Smooth muscle cell (in vitro differentiated cells): ENCODE measurements at regions not wholly inside any gene's neighbourhood (a gene's known extent, or its start where the extent isn't known, plus 50 kb on each side); places are given as distances from the start of the nearest gene placed in this dataset.

ENCODE experiments used
- DNase-seq: peaks from one replicate; lab custom pipeline; 2025; ENCODE audit not compliant: unreplicated experiment; lab: John Stamatoyannopoulos, UW
- H2AFZ ChIP-seq: fragments of 200-600 bp; sonication (generic); 2 replicates; pipeline ENCODE4 v1.6.0; 2016; ENCODE audit warnings: antibody characterized with exemption, low read depth, mild to moderate bottlenecking
- H3F3A ChIP-seq: fragments of 200-600 bp; sonication (generic); 2 replicates; pipeline ENCODE4 v1.6.0; 2017; ENCODE audit warnings: antibody characterized with exemption, low read depth
- H3K27ac ChIP-seq: fragments of 200-600 bp; sonication (generic); 2 replicates; pipeline ENCODE4 v1.5.1; 2016; ENCODE audit warnings: low read depth, mild to moderate bottlenecking
- H3K27me3 ChIP-seq: fragments of 200-600 bp; sonication (generic); 2 replicates; pipeline ENCODE4 v1.6.1; 2016; ENCODE audit warnings: low read depth, mild to moderate bottlenecking
- H3K36me3 ChIP-seq: fragments of 200-600 bp; sonication (generic); 2 replicates; pipeline ENCODE4 v1.5.1; 2016; ENCODE audit warnings: low read depth
- H3K4me1 ChIP-seq: fragments of 200-600 bp; sonication (generic); 2 replicates; pipeline ENCODE4 v1.5.1; 2016; ENCODE audit warnings: low read depth
- H3K4me2 ChIP-seq: fragments of 200-600 bp; sonication (generic); 2 replicates; pipeline ENCODE4 v1.6.0; 2016; ENCODE audit warnings: mild to moderate bottlenecking
- H3K4me3 ChIP-seq: fragments of 200-600 bp; sonication (generic); 2 replicates; pipeline ENCODE4 v1.5.1; 2016; ENCODE audit warnings: mild to moderate bottlenecking
- H3K79me2 ChIP-seq: fragments of 200-600 bp; sonication (generic); 2 replicates; pipeline ENCODE4 v1.6.0; 2016; ENCODE audit warnings: low read depth, mild to moderate bottlenecking
- H3K9ac ChIP-seq: fragments of 200-600 bp; sonication (generic); 2 replicates; pipeline ENCODE4 v1.6.0; 2016; ENCODE audit warnings: low read depth
- H3K9me3 ChIP-seq: fragments of 200-600 bp; sonication (generic); replicated peaks from 2 replicates; pipeline ENCODE4 v1.5.1; 2016; ENCODE audit warnings: low read depth
- H4K20me1 ChIP-seq: fragments of 200-600 bp; sonication (generic); 2 replicates; pipeline ENCODE4 v1.6.0; 2016; ENCODE audit warnings: low read depth
- WGBS: methylation state at CpG from one replicate; pipeline ENCODE4 v1.1.7; 2016; ENCODE audit warnings: low lambda C conversion rate; 5-methylcytosine and 5-hydroxymethylcytosine counted together
- TF ChIP-seq, protein P1 (sequence below): fragments of 200-600 bp; sonication (generic); IDR thresholded peaks from 2 replicates; pipeline ENCODE4 v1.5.1; 2017; ENCODE audit warnings: borderline replicate concordance, mild to moderate bottlenecking, antibody characterized with exemption; ENCODE audit not compliant: insufficient read depth, poor library complexity, severe bottlenecking

DNA sequence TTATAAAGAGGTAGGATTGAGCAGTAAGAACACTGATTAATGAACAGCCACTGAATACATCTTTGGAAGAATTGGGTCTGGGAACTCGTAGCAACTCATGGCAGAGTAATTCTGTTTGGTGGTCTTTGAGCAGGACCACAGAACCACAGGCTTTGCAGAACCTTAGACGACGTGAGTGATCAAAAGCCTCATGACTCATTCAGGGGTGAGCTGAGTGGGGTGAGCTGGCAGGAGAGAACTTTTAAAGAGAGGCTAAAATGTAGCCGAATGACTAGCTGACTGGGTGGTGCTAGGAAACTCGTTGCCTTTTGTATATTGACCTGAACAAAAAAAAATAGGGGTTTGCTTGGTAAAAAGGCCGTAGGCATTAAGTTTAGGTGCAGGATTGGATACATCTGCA lies 313.8 kb downstream of the TGFB2 start:
- Histone ChIP-seq H4K20me1 (no peaks in the 10 kb centered on the region), H3K9ac (peak overlapping the region; percentile 40), H3K27ac (peak overlapping the region; percentile 88), H3K9me3 (no peaks in the 10 kb centered on the region), H3K79me2 (no peaks in the 10 kb centered on the region), H3K27me3 (no peaks in the 10 kb centered on the region), H3F3A (peaks cover 4% of the 10 kb centered on the region), H3K36me3 (no peaks in the 10 kb centered on the region), H3K4me3 (no peak overlapping the region), H3K4me2 (peak overlapping the region; percentile 73), H3K4me1 (peaks cover 23% of the 10 kb centered on the region), H2AFZ (no peak overlapping the region)
- 17% methylated on average over 6 of the region's 6 CpGs for WGBS
- no peak for DNase-seq
- TF ChIP-seq, protein P1, sequence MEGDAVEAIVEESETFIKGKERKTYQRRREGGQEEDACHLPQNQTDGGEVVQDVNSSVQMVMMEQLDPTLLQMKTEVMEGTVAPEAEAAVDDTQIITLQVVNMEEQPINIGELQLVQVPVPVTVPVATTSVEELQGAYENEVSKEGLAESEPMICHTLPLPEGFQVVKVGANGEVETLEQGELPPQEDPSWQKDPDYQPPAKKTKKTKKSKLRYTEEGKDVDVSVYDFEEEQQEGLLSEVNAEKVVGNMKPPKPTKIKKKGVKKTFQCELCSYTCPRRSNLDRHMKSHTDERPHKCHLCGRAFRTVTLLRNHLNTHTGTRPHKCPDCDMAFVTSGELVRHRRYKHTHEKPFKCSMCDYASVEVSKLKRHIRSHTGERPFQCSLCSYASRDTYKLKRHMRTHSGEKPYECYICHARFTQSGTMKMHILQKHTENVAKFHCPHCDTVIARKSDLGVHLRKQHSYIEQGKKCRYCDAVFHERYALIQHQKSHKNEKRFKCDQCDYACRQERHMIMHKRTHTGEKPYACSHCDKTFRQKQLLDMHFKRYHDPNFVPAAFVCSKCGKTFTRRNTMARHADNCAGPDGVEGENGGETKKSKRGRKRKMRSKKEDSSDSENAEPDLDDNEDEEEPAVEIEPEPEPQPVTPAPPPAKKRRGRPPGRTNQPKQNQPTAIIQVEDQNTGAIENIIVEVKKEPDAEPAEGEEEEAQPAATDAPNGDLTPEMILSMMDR: no peak

DNA sequence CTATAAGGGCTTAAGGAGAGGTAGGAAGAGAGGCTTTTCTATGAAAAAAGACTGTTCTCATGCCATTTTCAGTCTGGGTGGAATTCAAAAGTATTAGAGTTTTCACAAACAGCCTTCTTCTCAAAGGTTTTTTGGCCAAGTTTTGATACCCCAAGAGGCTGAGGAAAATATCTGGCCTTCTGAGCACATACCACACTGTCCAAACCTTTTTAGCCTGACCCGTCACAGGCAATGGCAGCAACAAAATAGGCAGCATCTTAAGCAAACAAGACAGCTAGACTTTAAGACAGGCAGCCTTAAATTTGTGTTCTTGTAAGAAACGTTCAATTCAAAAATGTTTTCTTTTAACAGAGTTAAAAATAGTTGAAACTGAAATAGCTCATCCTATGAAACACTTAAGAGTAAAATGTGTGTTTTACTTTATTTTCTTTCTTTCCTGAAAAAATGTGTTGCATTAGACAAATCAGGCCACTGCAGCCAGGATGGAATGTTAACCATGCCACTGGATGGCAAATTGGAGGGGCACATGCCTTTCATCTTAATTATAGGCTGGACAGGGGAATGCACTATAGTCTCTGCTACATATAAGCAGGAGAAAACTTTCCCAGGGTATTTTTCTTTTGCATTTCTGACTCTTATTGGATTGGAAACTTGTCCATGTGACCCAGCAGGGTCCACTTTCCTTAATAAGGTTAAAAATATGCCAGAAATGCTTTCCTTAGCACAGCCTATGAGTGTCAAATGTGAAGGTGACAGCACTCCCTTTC lies 315.0 kb downstream of the TGFB2 start:
- peak overlapping the region; percentile 73 for H3K4me2 ChIP-seq
- WGBS: 22% methylated on average over 2 of the region's 2 CpGs
- TF ChIP-seq, protein P1: no peak
- H3K27me3 ChIP-seq: no peaks in the 10 kb centered on the region
- H3K27ac ChIP-seq: peak overlapping the region; percentile 88
- peaks cover 4% of the 10 kb centered on the region for H3F3A ChIP-seq
- no peaks in the 10 kb centered on the region for H4K20me1 ChIP-seq
- H3K4me1 ChIP-seq: peaks cover 23% of the 10 kb centered on the region
- no peak overlapping the region for H3K4me3 ChIP-seq
- H3K79me2 ChIP-seq: no peaks in the 10 kb centered on the region
- no peak for DNase-seq
- peak overlapping the region; percentile 40 for H3K9ac ChIP-seq
- no peak overlapping the region for H2AFZ ChIP-seq
- no peaks in the 10 kb centered on the region for H3K9me3 ChIP-seq
- H3K36me3 ChIP-seq: no peaks in the 10 kb centered on the region

DNA sequence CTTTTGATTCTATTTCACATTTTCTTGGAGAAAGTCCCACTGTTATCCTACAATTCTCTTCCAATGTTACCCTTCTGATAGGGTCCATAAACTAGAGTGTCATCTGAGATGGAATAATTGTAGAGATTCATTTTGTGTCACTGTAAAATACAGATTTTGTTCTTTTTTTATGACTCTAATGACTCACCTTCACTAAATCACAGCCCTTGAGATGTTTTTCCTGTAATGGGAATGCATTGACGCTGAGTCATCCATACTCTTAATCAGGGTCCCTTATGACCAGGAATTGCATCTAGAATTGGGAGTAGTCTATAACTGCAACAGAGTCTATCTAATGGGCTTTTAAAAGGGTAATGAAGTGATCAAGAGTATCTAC lies 315.5 kb downstream of the TGFB2 start:
- peak overlapping the region; percentile 88 for H3K27ac ChIP-seq
- TF ChIP-seq, protein P1: no peak
- no peak for DNase-seq
- no peaks in the 10 kb centered on the region for H3K9me3 ChIP-seq
- 27% methylated on average over 1 of the region's 1 CpG for WGBS
- no peaks in the 10 kb centered on the region for H3K79me2 ChIP-seq
- H3K4me1 ChIP-seq: peaks cover 23% of the 10 kb centered on the region
- H3K4me2 ChIP-seq: peak overlapping the region; percentile 73
- H3K9ac ChIP-seq: peak overlapping the region; percentile 40
- H3K4me3 ChIP-seq: no peak overlapping the region
- H3K27me3 ChIP-seq: no peaks in the 10 kb centered on the region
- no peaks in the 10 kb centered on the region for H4K20me1 ChIP-seq
- H3F3A ChIP-seq: peaks cover 4% of the 10 kb centered on the region
- no peak overlapping the region for H2AFZ ChIP-seq
- H3K36me3 ChIP-seq: no peaks in the 10 kb centered on the region

DNA sequence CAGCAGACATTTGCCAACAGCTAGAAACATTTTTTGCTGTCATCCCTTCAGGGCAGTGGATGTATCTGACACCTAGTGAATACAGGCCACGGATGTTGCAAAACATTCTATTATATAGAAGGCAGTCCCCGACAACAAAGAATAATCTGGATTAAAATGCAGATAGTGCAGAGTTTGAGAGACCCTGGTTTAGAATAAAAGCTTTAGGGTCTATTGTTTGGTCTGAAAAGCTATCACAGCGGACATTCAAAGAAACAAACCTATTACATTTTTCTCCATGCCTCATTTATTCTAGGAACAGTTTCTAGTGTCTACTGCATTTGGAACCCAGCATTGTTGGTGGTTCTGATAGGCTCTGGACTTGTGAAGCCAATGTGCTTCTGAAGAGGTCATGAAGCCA lies 316.3 kb downstream of the TGFB2 start:
- Histone ChIP-seq H4K20me1 (no peaks in the 10 kb centered on the region), H3K27me3 (no peaks in the 10 kb centered on the region), H3K4me2 (peak overlapping the region; percentile 73), H3K9ac (no peak overlapping the region), H3K9me3 (no peaks in the 10 kb centered on the region), H2AFZ (no peak overlapping the region), H3K79me2 (no peaks in the 10 kb centered on the region), H3K36me3 (no peaks in the 10 kb centered on the region), H3K4me1 (peaks cover 23% of the 10 kb centered on the region), H3K4me3 (no peak overlapping the region), H3F3A (peaks cover 4% of the 10 kb centered on the region), H3K27ac (peak overlapping the region; percentile 88)
- no peak for DNase-seq
- TF ChIP-seq, protein P1: no peak
- whole genome bisulfite sequencing: 67% methylated on average over 3 of the region's 3 CpGs
